Activated B cell treated with CpG ODN at 0.5 μM for 24 hours (primary cell): ENCODE measurements at regions not wholly inside any gene's neighbourhood (a gene's known extent, or its start where the extent isn't known, plus 50 kb on each side); places are given as distances from the start of the nearest gene placed in this dataset.

ENCODE experiments used
- ATAC-seq: fragments of 200-7000 bp; cut with Tn5 transposase; one replicate; pipeline ENCODE4 v1.10.0; 2021; ENCODE audit warnings: low read depth, mild to moderate bottlenecking, moderate library complexity
- CTCF ChIA-PET: fragments of 350-600 bp; sonication (Branson Sonifier 250); formaldehyde crosslinking; loops from one replicate; lab custom pipeline; 2021; ENCODE audit warnings: antibody characterized with exemption; lab: Charles Lee
- POLR2A ChIA-PET: fragments of 350-600 bp; sonication (Branson Sonifier 250); formaldehyde crosslinking; loops from one replicate; lab custom pipeline; 2021; ENCODE audit warnings: antibody characterized with exemption; lab: Charles Lee
- DNase-seq: peaks from one replicate; pipeline ENCODE4 v3.0.0; 2022
- H3K27ac Mint-ChIP-seq: one replicate; pipeline ENCODE4 v1.8.0; 2020; ENCODE audit warnings: mixed read lengths
- H3K27me3 Mint-ChIP-seq: one replicate; pipeline ENCODE4 v1.8.0; 2021; ENCODE audit warnings: mixed read lengths
- H3K36me3 Mint-ChIP-seq: one replicate; pipeline ENCODE4 v1.8.0; 2021; ENCODE audit warnings: low read depth, mixed read lengths
- H3K4me1 Mint-ChIP-seq: one replicate; pipeline ENCODE4 v1.8.0; 2021; ENCODE audit warnings: mixed read lengths
- H3K4me3 Mint-ChIP-seq: one replicate; pipeline ENCODE4 v1.8.0; 2020; ENCODE audit warnings: mild to moderate bottlenecking, mixed read lengths
- H3K9me3 Mint-ChIP-seq: one replicate; pipeline ENCODE4 v1.8.0; 2020; ENCODE audit warnings: mixed read lengths
- intact Hi-C: fragments of 100-400 bp; cut with micrococcal nuclease; formaldehyde crosslinking; loops from one replicate; pipeline ENCODE4 v1.15.1; 2024
- TF ChIP-seq, protein P1 (sequence below): fragments of 200-600 bp; IDR thresholded peaks from one replicate; pipeline ENCODE4 v1.8.0; 2022; ENCODE audit warnings: antibody characterized with exemption, mild to moderate bottlenecking

DNA sequence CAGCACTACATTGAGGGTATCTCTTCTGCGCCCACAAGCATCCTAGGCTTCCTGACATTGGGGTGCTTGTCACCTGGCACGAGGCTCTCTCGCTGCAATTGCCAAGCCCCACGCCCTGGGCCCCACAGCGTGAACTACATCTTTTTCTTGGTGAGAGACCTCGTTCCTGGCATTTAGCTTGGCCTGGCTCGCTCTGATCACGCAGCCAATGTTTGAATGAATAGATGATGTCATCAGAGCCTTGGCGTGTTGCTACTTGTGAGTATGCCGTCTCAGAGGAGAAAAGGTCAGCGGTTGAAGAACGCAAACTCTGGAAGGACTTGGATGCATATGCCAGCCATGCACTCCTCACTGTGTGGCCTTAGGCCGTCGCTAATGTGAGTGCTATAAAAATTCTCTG, 150.2 kb upstream of the AUTS2 start:
- TF ChIP-seq, protein P1, sequence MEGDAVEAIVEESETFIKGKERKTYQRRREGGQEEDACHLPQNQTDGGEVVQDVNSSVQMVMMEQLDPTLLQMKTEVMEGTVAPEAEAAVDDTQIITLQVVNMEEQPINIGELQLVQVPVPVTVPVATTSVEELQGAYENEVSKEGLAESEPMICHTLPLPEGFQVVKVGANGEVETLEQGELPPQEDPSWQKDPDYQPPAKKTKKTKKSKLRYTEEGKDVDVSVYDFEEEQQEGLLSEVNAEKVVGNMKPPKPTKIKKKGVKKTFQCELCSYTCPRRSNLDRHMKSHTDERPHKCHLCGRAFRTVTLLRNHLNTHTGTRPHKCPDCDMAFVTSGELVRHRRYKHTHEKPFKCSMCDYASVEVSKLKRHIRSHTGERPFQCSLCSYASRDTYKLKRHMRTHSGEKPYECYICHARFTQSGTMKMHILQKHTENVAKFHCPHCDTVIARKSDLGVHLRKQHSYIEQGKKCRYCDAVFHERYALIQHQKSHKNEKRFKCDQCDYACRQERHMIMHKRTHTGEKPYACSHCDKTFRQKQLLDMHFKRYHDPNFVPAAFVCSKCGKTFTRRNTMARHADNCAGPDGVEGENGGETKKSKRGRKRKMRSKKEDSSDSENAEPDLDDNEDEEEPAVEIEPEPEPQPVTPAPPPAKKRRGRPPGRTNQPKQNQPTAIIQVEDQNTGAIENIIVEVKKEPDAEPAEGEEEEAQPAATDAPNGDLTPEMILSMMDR = no peak
- no peaks in the 10 kb centered on the region for H3K36me3 Mint-ChIP-seq

DNA sequence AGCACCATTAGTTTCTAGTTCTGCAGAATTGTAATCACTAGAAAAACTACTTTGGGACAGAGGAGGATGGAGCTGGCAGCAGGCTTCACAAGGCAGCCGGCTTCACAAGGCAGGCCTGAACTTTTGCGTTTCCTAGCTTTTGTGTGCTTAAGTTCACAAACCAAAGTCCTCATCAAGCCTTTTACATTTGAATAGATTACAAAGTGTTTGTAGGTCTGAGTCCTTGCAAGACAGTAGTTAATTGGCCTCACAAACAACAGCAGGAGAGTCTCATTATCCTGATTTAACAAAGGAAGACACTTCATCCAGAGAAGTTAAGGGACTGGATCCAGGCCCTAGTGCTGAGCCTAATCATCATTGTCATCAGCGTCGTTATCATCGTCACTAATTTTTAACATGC, 147.8 kb upstream of the AUTS2 start:
- no peak for DNase-seq
- no peak overlapping the region for H3K27ac Mint-ChIP-seq
- TF ChIP-seq, protein P1 = no peak
- no peaks in the 10 kb centered on the region for H3K36me3 Mint-ChIP-seq
- no peak overlapping the region for H3K4me3 Mint-ChIP-seq
- POLR2A ChIA-PET = no interaction called here
- no peak for ATAC-seq
- intact Hi-C loops = no loop called here
- H3K9me3 Mint-ChIP-seq = no peaks in the 10 kb centered on the region
- H3K27me3 Mint-ChIP-seq = no peaks in the 10 kb centered on the region
- CTCF ChIA-PET = no interaction called here
- H3K4me1 Mint-ChIP-seq = no peaks in the 10 kb centered on the region

More for the DNA sequence above, 150.2 kb upstream of the AUTS2 start:
- intact Hi-C loops = no loop called here
- DNase-seq (no peak), ATAC-seq (no peak)
- H3K9me3 Mint-ChIP-seq = peaks cover 2% of the 10 kb centered on the region
- no peak overlapping the region for H3K4me3 Mint-ChIP-seq
- H3K27me3 Mint-ChIP-seq = no peaks in the 10 kb centered on the region
- ChIA-PET CTCF (no interaction called here), POLR2A (no interaction called here)
- no peak overlapping the region for H3K27ac Mint-ChIP-seq
- no peaks in the 10 kb centered on the region for H3K4me1 Mint-ChIP-seq

DNA sequence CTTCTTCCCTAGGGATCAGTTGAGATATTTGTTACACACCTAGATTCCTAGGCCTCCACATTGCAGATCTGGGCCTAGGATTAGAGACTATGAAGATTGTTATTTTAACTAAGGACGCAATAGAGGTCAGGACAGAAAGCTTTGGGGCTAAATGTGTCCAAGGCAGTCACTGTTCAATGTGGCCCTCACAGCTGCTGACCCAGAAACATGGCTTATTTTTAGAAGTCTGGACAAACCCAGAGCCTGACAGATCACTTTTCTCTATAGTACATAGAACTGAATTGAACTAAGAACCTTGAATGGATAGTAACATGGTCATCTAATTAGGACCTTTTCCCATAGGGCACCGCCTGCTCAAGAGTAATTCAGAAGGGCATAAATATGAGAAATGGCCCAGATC, 146.6 kb upstream of the AUTS2 start:
- CTCF ChIA-PET = no interaction called here
- H3K27ac Mint-ChIP-seq = no peak overlapping the region
- TF ChIP-seq, protein P1 = no peak
- no peaks in the 10 kb centered on the region for H3K27me3 Mint-ChIP-seq
- POLR2A ChIA-PET = no interaction called here
- no peaks in the 10 kb centered on the region for H3K36me3 Mint-ChIP-seq
- intact Hi-C loops = no loop called here
- ATAC-seq (no peak), DNase-seq (no peak)
- no peaks in the 10 kb centered on the region for H3K9me3 Mint-ChIP-seq
- H3K4me3 Mint-ChIP-seq = no peak overlapping the region
- no peaks in the 10 kb centered on the region for H3K4me1 Mint-ChIP-seq

DNA sequence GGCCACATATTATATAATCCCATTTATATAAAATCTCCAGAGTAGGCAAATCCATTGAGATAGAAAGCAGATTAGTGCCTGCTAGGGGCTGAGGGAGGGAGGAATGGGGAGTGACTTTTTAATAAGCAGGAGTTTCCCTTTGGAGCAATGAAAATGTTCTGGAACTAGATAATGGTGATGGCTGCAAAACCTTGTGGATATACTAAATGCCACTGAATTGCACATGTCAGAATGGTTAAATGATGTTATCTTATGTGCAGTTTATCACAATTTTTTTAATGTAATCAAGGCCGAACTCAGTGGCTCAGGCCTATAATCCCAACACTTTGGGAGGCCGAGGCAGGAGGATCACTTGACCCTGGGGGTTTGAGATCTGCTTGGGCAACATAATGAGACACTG, 145.5 kb upstream of the AUTS2 start:
- TF ChIP-seq, protein P1 = no peak
- intact Hi-C loops = no loop called here
- POLR2A ChIA-PET = no interaction called here
- Mint-ChIP-seq H3K4me3 (no peak overlapping the region), H3K27me3 (no peaks in the 10 kb centered on the region), H3K36me3 (no peaks in the 10 kb centered on the region), H3K9me3 (no peaks in the 10 kb centered on the region), H3K27ac (no peak overlapping the region), H3K4me1 (no peaks in the 10 kb centered on the region)
- CTCF ChIA-PET = no interaction called here
- ATAC-seq (no peak), DNase-seq (no peak)

DNA sequence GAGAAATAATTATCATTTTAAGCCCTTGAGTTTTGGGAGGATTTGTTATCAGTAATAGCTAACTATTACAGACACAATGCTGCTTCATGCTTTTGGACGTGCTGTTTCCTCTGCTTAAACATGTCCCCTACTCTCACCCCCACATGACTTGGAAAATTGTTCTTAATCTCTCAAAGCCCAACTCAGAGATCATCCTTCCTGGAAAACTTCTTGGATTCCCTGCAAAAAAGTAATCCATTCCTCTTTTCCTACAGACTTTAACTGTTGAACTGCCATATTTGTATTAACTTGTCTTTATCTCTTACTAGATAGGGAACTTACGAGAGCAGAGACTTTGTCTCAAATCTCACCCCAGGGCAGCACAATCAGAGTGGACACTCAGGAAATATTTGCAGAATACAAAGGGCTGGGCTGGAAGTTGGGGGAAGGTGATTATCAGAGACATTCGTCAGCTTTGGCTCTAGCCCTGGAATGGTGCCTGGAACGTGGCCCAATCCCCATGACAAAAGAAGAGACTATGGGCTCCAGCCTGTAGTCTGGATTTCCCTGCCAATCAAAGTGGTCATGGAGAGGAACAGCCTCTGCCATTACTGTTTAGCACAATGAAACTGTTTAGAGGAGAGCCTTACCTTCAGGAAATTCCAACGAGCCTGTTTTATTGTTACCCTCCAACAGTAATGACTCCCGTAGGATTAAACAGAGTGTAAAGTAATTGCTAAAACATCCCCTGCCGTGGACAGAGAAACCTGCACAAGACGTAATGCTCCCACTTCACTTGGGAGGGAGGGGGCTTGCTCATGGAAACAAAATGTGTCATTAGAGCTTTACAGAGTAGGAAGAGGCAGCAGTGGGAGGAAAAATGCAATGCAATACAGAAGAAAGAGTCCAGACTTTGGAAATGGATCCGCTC, 140.4 kb upstream of the AUTS2 start:
- POLR2A ChIA-PET = no interaction called here
- no peak for DNase-seq
- H3K27me3 Mint-ChIP-seq = no peaks in the 10 kb centered on the region

More for the DNA sequence above, 140.4 kb upstream of the AUTS2 start:
- CTCF ChIA-PET = no interaction called here
- no peaks in the 10 kb centered on the region for H3K4me1 Mint-ChIP-seq
- no peaks in the 10 kb centered on the region for H3K9me3 Mint-ChIP-seq
- TF ChIP-seq, protein P1 = no peak
- intact Hi-C loops = no loop called here
- no peak overlapping the region for H3K4me3 Mint-ChIP-seq
- H3K27ac Mint-ChIP-seq = no peak overlapping the region
- no peak for ATAC-seq
- H3K36me3 Mint-ChIP-seq = no peaks in the 10 kb centered on the region
